D721Med (cell line): ENCODE measurements at regions not wholly inside any gene's neighbourhood (a gene's known extent, or its start where the extent isn't known, plus 50 kb on each side); places are given as distances from the start of the nearest gene placed in this dataset.

Experiments used
- DNase-seq: peaks from one replicate; pipeline ENCODE4 v3.0.0; 2011; ENCODE audit warnings: low spot score; ENCODE audit not compliant: insufficient read length
- FAIRE-seq: peaks from 2 replicates; lab custom pipeline; 2011; peaks lifted over from hg19 to GRCh38; lab: Jason Lieb, UNC
- CTCF ChIP-seq: IDR thresholded peaks from 2 replicates; pipeline ENCODE4 v1.5.1; 2012; ENCODE audit warnings: mild to moderate bottlenecking, control low read depth; ENCODE audit not compliant: insufficient read depth; ENCODE audit errors: missing control alignments

GRCh38 chr5:18097817-18098216 lies 463.6 kb downstream of the TAF11L14 start:
- no peak for TF ChIP-seq CTCF
- no peak for DNase-seq
- FAIRE-seq = no peak

- TF ChIP-seq CTCF = no peak
- FAIRE-seq = no peak
- no peak for DNase-seq
Observed at GRCh38 chr5:18098691-18099090, 464.4 kb downstream of the TAF11L14 start.

GRCh38 chr5:18099261-18099660 lies 465.0 kb downstream of the TAF11L14 start:
- DNase-seq = no peak
- no peak for FAIRE-seq
- no peak for TF ChIP-seq CTCF

GRCh38 chr5:18101532-18101931 lies 467.3 kb downstream of the TAF11L14 start:
- no peak for FAIRE-seq
- DNase-seq = no peak
- TF ChIP-seq CTCF = no peak

GRCh38 chr5:18102733-18103132 lies 468.5 kb downstream of the TAF11L14 start:
- peak; percentile 12 for TF ChIP-seq CTCF
- no peak for DNase-seq
- no peak for FAIRE-seq

GRCh38 chr5:18105449-18105848 lies 471.2 kb downstream of the TAF11L14 start:
- DNase-seq = no peak
- no peak for FAIRE-seq
- TF ChIP-seq CTCF = no peak

- no peak for TF ChIP-seq CTCF
- FAIRE-seq (no peak), DNase-seq (no peak)
Observed at GRCh38 chr5:18111906-18112465, 477.7 kb downstream of the TAF11L14 start.
